ENCODE measurements at regions not wholly inside any gene's neighbourhood (a gene's known extent, or its start where the extent isn't known, plus 50 kb on each side); places are given as distances from the start of the nearest gene placed in this dataset.
"Not testable (repeated sequence)": the region's sequence is repeated elsewhere in the genome, so short reads cannot be mapped to it uniquely, and the experiment has no call there.

DNA sequence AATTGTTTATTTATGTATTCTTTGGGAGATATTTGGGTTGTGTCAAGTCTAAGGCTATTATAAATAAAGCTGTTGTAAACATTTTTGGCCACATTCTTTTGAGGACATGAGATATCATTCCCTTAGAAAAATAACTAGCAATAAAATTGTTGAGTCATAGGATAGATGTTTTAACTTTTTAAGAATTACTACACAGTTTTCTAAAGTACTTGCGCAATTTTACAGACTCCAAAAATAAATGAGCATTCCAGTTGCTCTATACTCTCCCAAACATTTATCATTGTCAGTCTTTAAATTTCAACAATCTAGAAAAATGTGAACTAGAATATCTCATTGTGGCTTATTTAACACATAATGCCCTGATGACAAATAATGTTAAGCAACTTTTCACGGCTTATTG lies 189.1 kb upstream of the ADGRL3 start (continued):
- TF ChIP-seq, protein P1, sequence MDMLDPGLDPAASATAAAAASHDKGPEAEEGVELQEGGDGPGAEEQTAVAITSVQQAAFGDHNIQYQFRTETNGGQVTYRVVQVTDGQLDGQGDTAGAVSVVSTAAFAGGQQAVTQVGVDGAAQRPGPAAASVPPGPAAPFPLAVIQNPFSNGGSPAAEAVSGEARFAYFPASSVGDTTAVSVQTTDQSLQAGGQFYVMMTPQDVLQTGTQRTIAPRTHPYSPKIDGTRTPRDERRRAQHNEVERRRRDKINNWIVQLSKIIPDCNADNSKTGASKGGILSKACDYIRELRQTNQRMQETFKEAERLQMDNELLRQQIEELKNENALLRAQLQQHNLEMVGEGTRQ (CRISPR knock-in tag; IDR thresholded peaks at IDR 0.05), result no peak
- TF ChIP-seq TP53 (CRISPR knock-in tag; IDR thresholded peaks at IDR 0.05) (no peak), FOXP4 (CRISPR knock-in tag; IDR thresholded peaks at IDR 0.05) (no peak), ZNF423 (CRISPR knock-in tag; IDR thresholded peaks at IDR 0.05) (no peak), GTF2I (CRISPR knock-in tag; conservative IDR thresholded peaks at IDR 0.05) (no peak)

DNA sequence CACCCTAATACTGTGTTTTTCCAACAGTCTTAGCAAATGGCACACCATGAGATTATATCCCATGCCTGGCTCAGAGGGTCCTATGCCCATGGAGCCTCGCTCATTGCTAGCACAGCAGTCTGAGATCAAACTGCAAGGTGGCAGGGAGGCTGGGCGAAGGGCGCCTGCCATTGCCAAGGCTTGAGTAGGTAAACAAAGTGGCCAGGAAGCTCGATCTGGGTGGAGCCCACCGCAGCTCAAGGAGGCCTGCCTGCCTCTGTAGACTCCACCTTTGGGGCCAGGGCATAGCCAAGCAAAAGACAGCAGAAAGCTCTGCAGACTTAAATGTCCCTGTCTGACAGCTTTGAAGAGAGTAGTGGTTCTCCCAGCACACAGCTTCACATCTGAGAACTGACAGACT lies 188.2 kb upstream of the ADGRL3 start:
- POLR2A ChIA-PET; CTCF ChIA-PET; H3K27me3 Mint-ChIP-seq (ENCODE audit: low read depth); H3K27ac Mint-ChIP-seq; DNase-seq (ENCODE audit: low spot score); ATAC-seq; H3K4me1 Mint-ChIP-seq; H3K4me3 Mint-ChIP-seq: not testable (repeated sequence)
- Mint-ChIP-seq H3K9me3 (peaks cover 34% of the 10 kb centered on the region), H3K36me3 (peaks cover 11% of the 10 kb centered on the region)

GRCh38 chr4:61024610-61025009 lies 175.5 kb upstream of the ADGRL3 start:
- no peak for DNase-seq (ENCODE audit: low spot score)
- no peaks in the 10 kb centered on the region for H3K36me3 Mint-ChIP-seq
- no peak overlapping the region for H3K27ac Mint-ChIP-seq
- no peak for TF ChIP-seq SMAD3 (CRISPR knock-in tag; IDR thresholded peaks at IDR 0.05; ENCODE audit: borderline replicate concordance)
- TF ChIP-seq CDX4 (CRISPR knock-in tag; IDR thresholded peaks at IDR 0.05; ENCODE audit: borderline replicate concordance), result no peak
- POLR2A ChIA-PET, result no interaction called here
- CTCF ChIA-PET, result no interaction called here
- H3K4me1 Mint-ChIP-seq, result peaks cover under 1% of the 10 kb centered on the region; the same call in 1 of the 2 replicates
- no peaks in the 10 kb centered on the region for H3K9me3 Mint-ChIP-seq
- no peak for ATAC-seq
- no peak overlapping the region for H3K4me3 Mint-ChIP-seq
- no peaks in the 10 kb centered on the region for H3K27me3 Mint-ChIP-seq (ENCODE audit: low read depth)

GRCh38 chr4:61027939-61028338 lies 172.2 kb upstream of the ADGRL3 start:
- POLR2A ChIA-PET, result no interaction called here
- Mint-ChIP-seq H3K9me3 (0 out of 2 replicates have a peak, but pooled peaks cover 3% of the 10 kb centered on the region), H3K4me3 (no peak overlapping the region), H3K36me3 (no peaks in the 10 kb centered on the region), H3K27me3 (ENCODE audit: low read depth) (no peaks in the 10 kb centered on the region), H3K27ac (no peak overlapping the region), H3K4me1 (peaks cover 3% of the 10 kb centered on the region; the same call in 1 of the 2 replicates)
- no peak for ATAC-seq
- CTCF ChIA-PET, result no interaction called here
- no peak for DNase-seq (ENCODE audit: low spot score)
- no peak for TF ChIP-seq IRF1 (CRISPR knock-in tag; IDR thresholded peaks at IDR 0.05)
- TF ChIP-seq PRRX2 (CRISPR knock-in tag; IDR thresholded peaks at IDR 0.05), result no peak
- TF ChIP-seq, protein P2, sequence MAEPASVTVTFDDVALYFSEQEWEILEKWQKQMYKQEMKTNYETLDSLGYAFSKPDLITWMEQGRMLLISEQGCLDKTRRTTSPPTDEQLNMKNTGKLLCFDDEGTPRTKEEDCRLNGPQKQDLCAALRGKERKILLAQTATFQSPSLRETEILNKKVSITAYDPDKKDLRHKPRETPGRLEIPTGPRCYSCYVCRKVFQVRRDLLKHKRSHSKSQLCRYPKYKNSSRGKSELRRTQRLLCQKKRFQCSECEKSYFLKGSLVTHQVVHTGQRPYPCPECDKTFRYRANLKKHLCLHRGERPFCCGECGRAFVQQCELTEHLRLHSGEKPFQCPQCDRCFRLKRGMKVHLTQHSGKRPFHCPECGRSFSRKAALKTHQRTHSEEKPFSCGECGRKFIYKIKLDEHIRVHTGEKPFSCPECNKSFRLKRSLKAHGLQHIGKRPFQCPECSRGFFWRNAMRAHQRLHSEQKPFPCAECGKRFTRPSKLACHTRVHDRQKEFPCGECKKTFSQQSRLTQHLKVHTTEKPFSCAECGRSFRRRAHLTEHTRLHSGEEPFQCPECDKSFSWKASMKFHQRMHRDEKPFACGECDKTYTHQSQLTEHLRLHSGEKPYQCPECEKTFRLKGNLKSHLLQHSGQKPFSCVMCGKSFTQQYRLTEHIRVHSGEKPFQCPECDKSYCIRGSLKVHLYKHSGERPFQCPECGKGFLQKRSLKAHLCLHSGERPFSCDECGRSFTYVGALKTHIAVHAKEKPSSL (CRISPR knock-in tag; conservative IDR thresholded peaks at IDR 0.05), result no peak
- TF ChIP-seq MYBL2 (CRISPR knock-in tag; IDR thresholded peaks at IDR 0.05), result no peak
- TF ChIP-seq ZNF396 (CRISPR knock-in tag; IDR thresholded peaks at IDR 0.05; ENCODE audit: borderline replicate concordance), result no peak
- TF ChIP-seq RELA (CRISPR knock-in tag; IDR thresholded peaks at IDR 0.05; ENCODE audit: borderline replicate concordance), result no peak
- TF ChIP-seq, protein P3, sequence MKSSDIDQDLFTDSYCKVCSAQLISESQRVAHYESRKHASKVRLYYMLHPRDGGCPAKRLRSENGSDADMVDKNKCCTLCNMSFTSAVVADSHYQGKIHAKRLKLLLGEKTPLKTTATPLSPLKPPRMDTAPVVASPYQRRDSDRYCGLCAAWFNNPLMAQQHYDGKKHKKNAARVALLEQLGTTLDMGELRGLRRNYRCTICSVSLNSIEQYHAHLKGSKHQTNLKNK (CRISPR knock-in tag; IDR thresholded peaks at IDR 0.05), result no peak
- TF ChIP-seq, protein P4, sequence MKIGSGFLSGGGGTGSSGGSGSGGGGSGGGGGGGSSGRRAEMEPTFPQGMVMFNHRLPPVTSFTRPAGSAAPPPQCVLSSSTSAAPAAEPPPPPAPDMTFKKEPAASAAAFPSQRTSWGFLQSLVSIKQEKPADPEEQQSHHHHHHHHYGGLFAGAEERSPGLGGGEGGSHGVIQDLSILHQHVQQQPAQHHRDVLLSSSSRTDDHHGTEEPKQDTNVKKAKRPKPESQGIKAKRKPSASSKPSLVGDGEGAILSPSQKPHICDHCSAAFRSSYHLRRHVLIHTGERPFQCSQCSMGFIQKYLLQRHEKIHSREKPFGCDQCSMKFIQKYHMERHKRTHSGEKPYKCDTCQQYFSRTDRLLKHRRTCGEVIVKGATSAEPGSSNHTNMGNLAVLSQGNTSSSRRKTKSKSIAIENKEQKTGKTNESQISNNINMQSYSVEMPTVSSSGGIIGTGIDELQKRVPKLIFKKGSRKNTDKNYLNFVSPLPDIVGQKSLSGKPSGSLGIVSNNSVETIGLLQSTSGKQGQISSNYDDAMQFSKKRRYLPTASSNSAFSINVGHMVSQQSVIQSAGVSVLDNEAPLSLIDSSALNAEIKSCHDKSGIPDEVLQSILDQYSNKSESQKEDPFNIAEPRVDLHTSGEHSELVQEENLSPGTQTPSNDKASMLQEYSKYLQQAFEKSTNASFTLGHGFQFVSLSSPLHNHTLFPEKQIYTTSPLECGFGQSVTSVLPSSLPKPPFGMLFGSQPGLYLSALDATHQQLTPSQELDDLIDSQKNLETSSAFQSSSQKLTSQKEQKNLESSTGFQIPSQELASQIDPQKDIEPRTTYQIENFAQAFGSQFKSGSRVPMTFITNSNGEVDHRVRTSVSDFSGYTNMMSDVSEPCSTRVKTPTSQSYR (CRISPR knock-in tag; IDR thresholded peaks at IDR 0.05), result no peak
- TF ChIP-seq, protein P5, sequence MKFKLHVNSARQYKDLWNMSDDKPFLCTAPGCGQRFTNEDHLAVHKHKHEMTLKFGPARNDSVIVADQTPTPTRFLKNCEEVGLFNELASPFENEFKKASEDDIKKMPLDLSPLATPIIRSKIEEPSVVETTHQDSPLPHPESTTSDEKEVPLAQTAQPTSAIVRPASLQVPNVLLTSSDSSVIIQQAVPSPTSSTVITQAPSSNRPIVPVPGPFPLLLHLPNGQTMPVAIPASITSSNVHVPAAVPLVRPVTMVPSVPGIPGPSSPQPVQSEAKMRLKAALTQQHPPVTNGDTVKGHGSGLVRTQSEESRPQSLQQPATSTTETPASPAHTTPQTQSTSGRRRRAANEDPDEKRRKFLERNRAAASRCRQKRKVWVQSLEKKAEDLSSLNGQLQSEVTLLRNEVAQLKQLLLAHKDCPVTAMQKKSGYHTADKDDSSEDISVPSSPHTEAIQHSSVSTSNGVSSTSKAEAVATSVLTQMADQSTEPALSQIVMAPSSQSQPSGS (CRISPR knock-in tag; IDR thresholded peaks at IDR 0.05; ENCODE audit: borderline replicate concordance, low read depth), result no peak
- no peak for TF ChIP-seq CREM (CRISPR knock-in tag; IDR thresholded peaks at IDR 0.05)
- no peak for TF ChIP-seq ETV6 (CRISPR knock-in tag; IDR thresholded peaks at IDR 0.05)
- TF ChIP-seq, protein P1 (CRISPR knock-in tag; IDR thresholded peaks at IDR 0.05), result no peak
- no peak for TF ChIP-seq SP1 (CRISPR knock-in tag; conservative IDR thresholded peaks at IDR 0.05)

All from WTC11 (cell line).